ENCODE measurements at regions not wholly inside any gene's neighbourhood (a gene's known extent, or its start where the extent isn't known, plus 50 kb on each side); places are given as distances from the start of the nearest gene placed in this dataset.

GRCh38 chr2:234172532-234172931, 122.0 kb downstream of the SPP2 start:
- TF ChIP-seq EZH2 (IDR thresholded peaks at IDR 0.05; ENCODE audit: borderline replicate concordance, low read depth, low read length, severe bottlenecking) (no peak), CTCF (IDR thresholded peaks at IDR 0.05; ENCODE audit: extremely low read depth in 1 of 2, insufficient read depth in 1 of 2, low read depth in 1 of 2, low read length in 2 of 2) (no peak), POLR2AphosphoS5 (IDR thresholded peaks at IDR 0.05; ENCODE audit: insufficient read depth, low read depth, low read length) (no peak), POLR2A (IDR thresholded peaks at IDR 0.05; ENCODE audit: low read depth, low read length) (no peak), FOS (IDR thresholded peaks at IDR 0.05; ENCODE audit: borderline replicate concordance, insufficient read depth, low read length) (no peak), JUN (IDR thresholded peaks at IDR 0.05; ENCODE audit: borderline replicate concordance, insufficient read depth, insufficient read length, low read depth) (no peak)
